GM21529 (cell line): ENCODE measurements at regions not wholly inside any gene's neighbourhood (a gene's known extent, or its start where the extent isn't known, plus 50 kb on each side); places are given as distances from the start of the nearest gene placed in this dataset.

Experiments
- ATAC-seq: cut with Tn5 transposase; IDR thresholded peaks from one replicate; pipeline ENCODE4 v1.9.1; 2021; ENCODE audit not compliant: unreplicated experiment

- ATAC-seq = no peak
These were observed 277.0 kb downstream of the CDH2 start for GRCh38 chr18:27899893-27900292.

- no peak for ATAC-seq
These were observed 282.2 kb downstream of the CDH2 start for GRCh38 chr18:27894746-27895145.

GRCh38 chr18:27887711-27888495 lies 289.0 kb downstream of the CDH2 start:
- no peak for ATAC-seq

GRCh38 chr18:27887287-27887686 lies 289.6 kb downstream of the CDH2 start:
- ATAC-seq = no peak

- no peak for ATAC-seq
These were observed 297.4 kb downstream of the CDH2 start for GRCh38 chr18:27879540-27879939.

- ATAC-seq = no peak
These were observed 305.2 kb downstream of the CDH2 start for GRCh38 chr18:27871726-27872125.

- no peak for ATAC-seq
These were observed 307.2 kb downstream of the CDH2 start for GRCh38 chr18:27869735-27870134.

- ATAC-seq = no peak
These were observed 311.5 kb downstream of the CDH2 start for GRCh38 chr18:27865431-27865830.

GRCh38 chr18:27863780-27864430 lies 313.0 kb downstream of the CDH2 start:
- no peak for ATAC-seq

GRCh38 chr18:27862041-27862682 lies 314.8 kb downstream of the CDH2 start:
- ATAC-seq = no peak

GRCh38 chr18:27861539-27861938 lies 315.4 kb downstream of the CDH2 start:
- no peak for ATAC-seq

GRCh38 chr18:27860701-27861107 lies 316.2 kb downstream of the CDH2 start:
- ATAC-seq = no peak

GRCh38 chr18:27860011-27860410 lies 316.9 kb downstream of the CDH2 start:
- ATAC-seq = no peak

GRCh38 chr18:27856820-27857219 lies 320.1 kb downstream of the CDH2 start:
- ATAC-seq = no peak

GRCh38 chr18:27855486-27855885 lies 321.4 kb downstream of the CDH2 start:
- no peak for ATAC-seq

- no peak for ATAC-seq
These were observed 322.3 kb downstream of the CDH2 start for GRCh38 chr18:27854631-27855030.

GRCh38 chr18:27848336-27848735 lies 328.6 kb downstream of the CDH2 start:
- ATAC-seq = no peak

GRCh38 chr18:27847412-27847811 lies 329.5 kb downstream of the CDH2 start:
- ATAC-seq = no peak

- ATAC-seq = no peak
These were observed 331.0 kb downstream of the CDH2 start for GRCh38 chr18:27845897-27846296.

- ATAC-seq = no peak
These were observed 332.9 kb downstream of the CDH2 start for GRCh38 chr18:27843783-27844777.

GRCh38 chr18:27839141-27839540 lies 337.8 kb downstream of the CDH2 start:
- no peak for ATAC-seq
